ENCODE measurements at regions not wholly inside any gene's neighbourhood (a gene's known extent, or its start where the extent isn't known, plus 50 kb on each side); places are given as distances from the start of the nearest gene placed in this dataset.

- TF ChIP-seq CTCF (IDR thresholded peaks at IDR 0.05; ENCODE audit: low read depth, low read length, poor library complexity, severe bottlenecking) (no peak), EZH2phosphoT487 (IDR thresholded peaks at IDR 0.05; ENCODE audit: borderline replicate concordance, low read length) (no peak)
Measured at GRCh38 chr1:101316256-101316655, 79.4 kb downstream of the S1PR1 start.

Measured in DOHH2 (cell line).